SU-DHL-6 (cell line): ENCODE measurements at regions not wholly inside any gene's neighbourhood (a gene's known extent, or its start where the extent isn't known, plus 50 kb on each side); places are given as distances from the start of the nearest gene placed in this dataset.

ENCODE experiments used
- EZH2phosphoT487 ChIP-seq: fragments of 200-600 bp; sonication (generic), shearing (Covaris generic); conservative IDR thresholded peaks from 2 replicates; pipeline ENCODE4 v1.6.1; 2018; ENCODE audit warnings: mild to moderate bottlenecking, antibody characterized with exemption, low read length, moderate library complexity, mixed read lengths
- TF ChIP-seq, protein P1 (sequence below): fragments of 200-600 bp; sonication (generic); IDR thresholded peaks from one replicate; pipeline ENCODE4 v1.5.1; 2017; ENCODE audit warnings: antibody characterized with exemption, mild to moderate bottlenecking, low read length, moderate library complexity; ENCODE audit not compliant: insufficient read depth, poor library complexity, severe bottlenecking

- TF ChIP-seq, protein P1, sequence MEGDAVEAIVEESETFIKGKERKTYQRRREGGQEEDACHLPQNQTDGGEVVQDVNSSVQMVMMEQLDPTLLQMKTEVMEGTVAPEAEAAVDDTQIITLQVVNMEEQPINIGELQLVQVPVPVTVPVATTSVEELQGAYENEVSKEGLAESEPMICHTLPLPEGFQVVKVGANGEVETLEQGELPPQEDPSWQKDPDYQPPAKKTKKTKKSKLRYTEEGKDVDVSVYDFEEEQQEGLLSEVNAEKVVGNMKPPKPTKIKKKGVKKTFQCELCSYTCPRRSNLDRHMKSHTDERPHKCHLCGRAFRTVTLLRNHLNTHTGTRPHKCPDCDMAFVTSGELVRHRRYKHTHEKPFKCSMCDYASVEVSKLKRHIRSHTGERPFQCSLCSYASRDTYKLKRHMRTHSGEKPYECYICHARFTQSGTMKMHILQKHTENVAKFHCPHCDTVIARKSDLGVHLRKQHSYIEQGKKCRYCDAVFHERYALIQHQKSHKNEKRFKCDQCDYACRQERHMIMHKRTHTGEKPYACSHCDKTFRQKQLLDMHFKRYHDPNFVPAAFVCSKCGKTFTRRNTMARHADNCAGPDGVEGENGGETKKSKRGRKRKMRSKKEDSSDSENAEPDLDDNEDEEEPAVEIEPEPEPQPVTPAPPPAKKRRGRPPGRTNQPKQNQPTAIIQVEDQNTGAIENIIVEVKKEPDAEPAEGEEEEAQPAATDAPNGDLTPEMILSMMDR: no peak
- TF ChIP-seq EZH2phosphoT487: no peak
Observed at GRCh38 chr20:56835829-56836550, 206.9 kb downstream of the TFAP2C start.
